AG09309 (cell line): ENCODE measurements at regions not wholly inside any gene's neighbourhood (a gene's known extent, or its start where the extent isn't known, plus 50 kb on each side); places are given as distances from the start of the nearest gene placed in this dataset.

Experiments used
- DNase-seq: peaks from one replicate; pipeline ENCODE4 v3.0.0-alpha.2; 2010; ENCODE audit warnings: low read depth
- H3K4me3 ChIP-seq: 2 replicates; pipeline ENCODE4 v1.5.1; 2011; ENCODE audit warnings: mild to moderate bottlenecking, low read depth, low read length, moderate library complexity; ENCODE audit not compliant: control insufficient read depth
- TF ChIP-seq, protein P1 (sequence below): IDR thresholded peaks from 2 replicates; pipeline ENCODE4 v1.5.1; 2011; ENCODE audit warnings: mild to moderate bottlenecking, low read depth, low read length, inconsistent platforms; ENCODE audit not compliant: insufficient read depth, control insufficient read depth; ENCODE audit errors: missing control alignments

DNA sequence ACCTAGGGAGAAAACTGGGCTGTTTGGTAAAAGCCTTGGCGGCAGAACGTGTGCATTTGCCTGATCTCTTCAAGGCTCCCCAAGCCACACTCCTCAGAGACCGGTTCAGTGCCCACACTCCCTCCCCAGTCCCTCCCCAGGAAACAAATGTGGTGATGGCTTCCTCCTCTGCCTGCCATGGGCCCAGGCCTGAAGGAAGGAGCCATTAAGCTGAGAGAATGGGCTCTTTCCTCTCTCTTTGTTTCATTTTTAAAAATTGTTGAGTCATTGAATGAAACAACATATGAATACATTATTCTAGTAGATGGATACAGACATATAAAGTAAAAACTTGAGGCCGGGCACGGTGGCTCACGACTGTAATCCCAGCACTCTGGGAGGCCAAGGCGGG is 50.6 kb upstream of the YWHAQ start:
- DNase-seq = no peak
- TF ChIP-seq, protein P1, sequence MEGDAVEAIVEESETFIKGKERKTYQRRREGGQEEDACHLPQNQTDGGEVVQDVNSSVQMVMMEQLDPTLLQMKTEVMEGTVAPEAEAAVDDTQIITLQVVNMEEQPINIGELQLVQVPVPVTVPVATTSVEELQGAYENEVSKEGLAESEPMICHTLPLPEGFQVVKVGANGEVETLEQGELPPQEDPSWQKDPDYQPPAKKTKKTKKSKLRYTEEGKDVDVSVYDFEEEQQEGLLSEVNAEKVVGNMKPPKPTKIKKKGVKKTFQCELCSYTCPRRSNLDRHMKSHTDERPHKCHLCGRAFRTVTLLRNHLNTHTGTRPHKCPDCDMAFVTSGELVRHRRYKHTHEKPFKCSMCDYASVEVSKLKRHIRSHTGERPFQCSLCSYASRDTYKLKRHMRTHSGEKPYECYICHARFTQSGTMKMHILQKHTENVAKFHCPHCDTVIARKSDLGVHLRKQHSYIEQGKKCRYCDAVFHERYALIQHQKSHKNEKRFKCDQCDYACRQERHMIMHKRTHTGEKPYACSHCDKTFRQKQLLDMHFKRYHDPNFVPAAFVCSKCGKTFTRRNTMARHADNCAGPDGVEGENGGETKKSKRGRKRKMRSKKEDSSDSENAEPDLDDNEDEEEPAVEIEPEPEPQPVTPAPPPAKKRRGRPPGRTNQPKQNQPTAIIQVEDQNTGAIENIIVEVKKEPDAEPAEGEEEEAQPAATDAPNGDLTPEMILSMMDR = no peak

GRCh38 chr2:9685637-9686036 is 54.8 kb upstream of the YWHAQ start:
- no peak for DNase-seq
- TF ChIP-seq, protein P1 = no peak
- no peak overlapping the region for H3K4me3 ChIP-seq

More for the DNA sequence above, 50.6 kb upstream of the YWHAQ start:
- H3K4me3 ChIP-seq = no peak overlapping the region

- TF ChIP-seq, protein P1 = no peak
- no peak overlapping the region for H3K4me3 ChIP-seq
- DNase-seq = no peak
Observed at GRCh38 chr2:9686061-9686460, 55.3 kb upstream of the YWHAQ start.

DNA sequence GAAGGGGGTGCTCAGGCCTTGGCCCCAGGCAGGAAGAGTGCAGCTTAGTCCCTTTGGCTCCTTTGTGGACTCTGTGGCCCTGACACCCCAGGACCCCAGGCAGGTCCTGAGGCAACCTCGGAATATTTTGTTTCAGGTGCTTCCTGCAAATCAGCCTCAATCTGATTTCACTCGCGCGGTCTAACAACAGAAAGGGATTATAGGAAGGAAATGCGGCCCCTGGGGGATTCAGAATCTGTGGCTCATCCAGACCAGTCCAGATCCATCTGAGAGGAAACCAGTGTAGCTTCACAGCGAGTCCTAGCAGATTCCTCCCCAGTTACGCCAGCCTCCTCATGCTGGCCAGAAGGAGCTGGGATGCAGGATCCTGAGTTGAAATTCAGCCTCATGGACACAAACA is 59.5 kb upstream of the YWHAQ start:
- no peak for DNase-seq
- TF ChIP-seq, protein P1 = no peak
- no peak overlapping the region for H3K4me3 ChIP-seq

DNA sequence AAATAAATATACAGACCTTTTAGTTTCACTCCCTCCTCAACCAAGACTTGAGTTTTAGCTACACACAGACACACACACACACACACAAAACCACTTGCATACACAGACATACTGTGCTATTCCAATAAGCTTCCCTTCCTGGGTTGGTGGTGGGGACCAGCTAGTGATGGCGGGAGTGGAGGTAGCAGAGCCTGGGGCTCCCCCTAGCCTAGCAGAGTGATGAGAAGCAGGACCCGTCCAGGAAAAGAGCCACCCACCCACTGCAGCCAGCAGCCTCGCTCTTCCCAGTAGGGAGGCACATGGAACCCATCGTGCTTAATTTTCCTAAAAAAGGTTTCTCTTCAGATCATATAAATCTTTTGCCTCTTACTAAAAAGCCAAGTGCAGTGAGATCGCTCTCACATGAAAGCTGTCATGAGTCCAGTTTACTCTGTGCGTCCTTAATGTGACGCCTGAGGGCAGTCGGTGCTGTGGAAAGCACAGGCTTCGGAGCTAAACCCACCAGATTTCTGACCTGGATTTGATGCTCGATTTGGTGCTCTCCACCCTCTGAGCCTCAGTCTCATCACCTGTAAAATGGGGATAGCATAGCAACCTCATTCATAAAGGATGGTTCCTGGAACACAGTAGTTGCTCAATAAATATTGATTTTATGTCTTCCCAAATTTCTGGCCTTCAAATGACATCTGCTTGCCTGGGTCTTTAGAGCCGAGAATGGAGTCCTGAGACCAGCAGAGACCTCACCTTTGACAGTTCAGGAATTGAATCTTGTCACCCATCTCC is 60.1 kb upstream of the YWHAQ start:
- no peak overlapping the region for H3K4me3 ChIP-seq
- DNase-seq = no peak
- TF ChIP-seq, protein P1 = no peak

DNA sequence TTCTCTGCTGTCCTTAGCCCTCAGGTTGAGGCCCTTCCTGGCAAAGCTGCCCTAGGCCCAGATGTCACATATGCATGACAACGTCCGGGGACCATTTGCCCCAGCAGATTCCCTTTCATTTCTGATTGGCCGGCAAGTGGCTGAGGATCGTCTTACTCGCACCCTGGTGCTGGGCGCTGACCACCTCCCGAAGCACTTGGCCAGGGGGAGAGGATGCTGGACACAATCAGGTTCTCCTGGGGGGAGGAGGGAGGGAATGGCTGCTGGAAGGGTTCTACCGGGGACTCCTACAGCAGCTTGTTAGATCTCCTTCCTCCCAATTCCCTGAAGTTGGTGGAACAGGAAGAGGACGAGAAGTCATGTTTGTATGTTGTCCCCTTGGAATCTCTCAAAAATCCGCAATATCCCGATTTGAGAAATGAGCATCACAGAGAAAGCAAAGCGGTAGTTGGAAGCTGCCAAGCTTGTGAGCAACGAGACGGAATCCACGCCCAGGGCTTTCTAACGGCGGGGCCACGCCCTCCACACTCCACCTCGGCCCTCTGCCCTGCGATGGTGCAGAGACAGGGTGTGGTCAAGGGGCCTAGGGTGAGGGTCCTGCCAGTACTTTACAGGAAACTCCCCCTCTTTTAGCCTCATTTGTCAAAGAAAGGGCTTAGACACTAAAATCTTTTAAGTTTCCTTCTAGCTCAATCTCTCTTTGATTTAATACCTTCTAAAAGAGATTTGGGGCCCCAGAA is 61.8 kb upstream of the YWHAQ start:
- no peak for DNase-seq
- TF ChIP-seq, protein P1 = no peak
- no peak overlapping the region for H3K4me3 ChIP-seq
